ENCODE measurements at regions not wholly inside any gene's neighbourhood (a gene's known extent, or its start where the extent isn't known, plus 50 kb on each side); places are given as distances from the start of the nearest gene placed in this dataset.

DNA sequence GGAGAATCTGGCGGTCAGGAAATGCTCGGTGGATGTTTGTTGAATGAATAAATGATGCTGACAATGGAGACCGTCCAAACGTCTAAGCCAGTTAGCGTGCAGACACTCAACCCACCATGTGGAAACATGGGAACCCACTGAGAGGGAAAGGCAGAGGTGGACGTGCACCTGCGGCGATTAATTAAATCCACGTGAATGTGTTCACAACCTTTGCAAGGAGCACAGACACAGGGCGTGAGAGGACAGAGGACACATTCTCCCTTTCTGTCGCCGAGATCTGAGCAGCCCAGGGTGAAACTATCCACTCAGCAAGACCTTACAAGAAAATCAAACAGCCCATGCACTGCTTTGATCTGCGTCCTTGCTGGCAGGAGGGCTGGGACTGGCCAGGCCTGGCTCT is 58.3 kb upstream of the LINC01488 start:
- no peak for TF ChIP-seq POLR2A (IDR thresholded peaks at IDR 0.05; ENCODE audit: low read length)
- no peak for TF ChIP-seq GATA1 (IDR thresholded peaks at IDR 0.05; ENCODE audit: low read depth, low read length)
